ENCODE measurements at regions not wholly inside any gene's neighbourhood (a gene's known extent, or its start where the extent isn't known, plus 50 kb on each side); places are given as distances from the start of the nearest gene placed in this dataset.
"Not testable (repeated sequence)": the region's sequence is repeated elsewhere in the genome, so short reads cannot be mapped to it uniquely, and the experiment has no call there.

DNA sequence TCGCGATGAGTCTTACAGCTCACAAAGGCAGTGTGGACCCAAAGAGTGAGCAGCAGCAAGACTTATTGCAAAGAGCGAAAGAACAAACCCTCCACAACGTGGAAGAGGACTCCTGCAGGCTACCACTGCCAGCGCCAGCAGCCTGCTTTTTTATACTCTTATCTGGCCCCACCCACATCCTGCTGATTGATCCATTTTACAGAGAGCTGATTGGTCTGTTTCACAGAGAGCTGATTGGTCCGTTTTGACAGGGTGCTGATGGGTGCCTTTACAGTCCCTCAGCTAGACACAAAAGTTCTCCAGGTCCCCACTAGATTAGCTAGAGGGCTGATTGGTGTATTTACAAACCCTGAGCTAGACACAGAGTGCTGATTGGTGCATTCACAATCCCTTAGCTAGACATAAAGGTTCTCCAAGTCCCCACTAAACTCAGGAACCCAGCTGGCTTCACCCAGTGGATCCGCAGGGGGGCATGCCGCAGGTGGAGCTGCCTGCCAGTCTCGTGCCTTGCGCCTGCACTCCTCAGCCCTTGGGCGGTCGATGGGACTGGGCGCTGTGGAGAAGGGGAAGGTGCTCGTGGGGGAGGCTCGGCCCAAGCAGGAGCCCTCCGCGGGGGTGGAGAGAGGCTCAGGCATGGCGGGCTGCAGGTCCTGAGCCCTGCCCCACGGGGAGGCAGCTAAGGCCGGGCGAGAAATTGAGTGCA, 75.7 kb downstream of the QDPR start:
- DNase-seq (ENCODE audit: low spot score) = not testable (repeated sequence)

GRCh38 chr4:17433827-17434226, 78.1 kb downstream of the QDPR start:
- no peak for DNase-seq (ENCODE audit: low spot score)

DNA sequence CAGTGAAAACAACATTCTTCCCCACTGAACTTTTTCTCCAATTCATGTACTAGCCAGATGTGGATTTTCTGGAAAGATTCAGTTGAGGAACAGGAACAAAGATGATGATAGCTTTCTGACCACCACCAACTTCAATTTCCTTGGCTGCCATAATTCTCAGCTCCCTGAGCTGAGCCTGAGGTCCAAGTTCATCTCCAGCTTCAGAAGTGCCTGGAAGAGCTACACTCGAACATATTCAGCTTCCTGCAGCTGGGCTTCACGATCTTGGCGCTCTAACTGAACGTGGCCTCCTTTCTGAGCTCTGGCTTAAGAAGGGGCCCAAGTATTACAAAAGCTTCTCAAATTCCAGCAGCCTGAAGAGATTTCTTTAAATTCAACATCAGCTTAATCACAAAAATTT, 83.9 kb downstream of the QDPR start:
- no peak for DNase-seq (ENCODE audit: low spot score)

- DNase-seq (ENCODE audit: low spot score) = no peak
Observed at GRCh38 chr4:17426222-17426621, 85.7 kb downstream of the QDPR start.

GRCh38 chr4:17418010-17418409, 93.9 kb downstream of the QDPR start:
- no peak for DNase-seq (ENCODE audit: low spot score)

- DNase-seq (ENCODE audit: low spot score) = no peak
Observed at GRCh38 chr4:17414392-17414791, 97.5 kb downstream of the QDPR start.

GRCh38 chr4:17400686-17401085, 111.2 kb downstream of the QDPR start:
- DNase-seq (ENCODE audit: low spot score) = no peak

- DNase-seq (ENCODE audit: low spot score) = no peak
Observed at GRCh38 chr4:17398805-17399204, 113.1 kb downstream of the QDPR start.

DNA sequence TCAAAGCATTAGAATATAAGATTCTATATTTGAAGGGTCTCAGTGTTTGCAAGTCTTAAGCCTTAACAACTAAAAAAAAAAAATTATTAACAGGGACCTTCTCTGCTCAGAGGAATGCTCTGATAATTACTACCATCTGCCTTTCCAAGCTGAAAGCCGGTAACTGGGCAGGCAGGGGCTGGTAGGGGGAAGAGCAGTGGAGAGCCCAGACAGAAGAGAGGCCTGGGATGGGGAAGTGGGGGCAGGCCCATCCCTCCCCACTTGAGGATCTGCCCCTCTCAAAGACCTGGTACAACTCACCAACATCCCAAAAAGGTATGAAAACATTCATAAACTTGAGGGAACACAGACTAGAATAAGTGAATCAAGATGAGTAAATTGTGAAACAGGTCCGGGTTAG, 113.9 kb downstream of the QDPR start:
- no peak for DNase-seq (ENCODE audit: low spot score)

DNA sequence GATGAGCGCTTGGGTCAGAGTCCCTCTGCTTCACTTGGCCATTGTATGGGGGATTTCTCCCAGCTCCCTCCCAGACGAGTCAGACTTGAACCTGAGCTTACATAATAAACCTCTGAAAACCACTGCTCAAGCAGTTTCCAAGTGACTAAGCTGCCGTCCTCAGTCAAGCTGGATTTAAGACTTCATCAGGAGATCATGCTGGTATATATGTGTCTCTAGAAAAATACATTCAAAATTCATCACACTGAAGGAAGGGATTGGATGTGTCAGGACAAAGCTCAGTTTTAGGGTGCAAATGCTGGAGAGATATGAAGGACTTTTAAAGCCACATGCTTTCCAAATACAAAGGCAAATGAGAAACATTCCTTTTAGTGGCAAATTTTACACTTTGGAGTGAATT, 114.3 kb downstream of the QDPR start:
- no peak for DNase-seq (ENCODE audit: low spot score)

- DNase-seq (ENCODE audit: low spot score) = peak; percentile 78
Observed at GRCh38 chr4:17385403-17385802, 126.5 kb downstream of the QDPR start.

- no peak for DNase-seq (ENCODE audit: low spot score)
Observed at GRCh38 chr4:17380347-17380746, 131.5 kb downstream of the QDPR start.

GRCh38 chr4:17376205-17376604, 135.7 kb downstream of the QDPR start:
- DNase-seq (ENCODE audit: low spot score) = no peak

- no peak for DNase-seq (ENCODE audit: low spot score)
Observed at GRCh38 chr4:17373666-17374065, 138.2 kb downstream of the QDPR start.

DNA sequence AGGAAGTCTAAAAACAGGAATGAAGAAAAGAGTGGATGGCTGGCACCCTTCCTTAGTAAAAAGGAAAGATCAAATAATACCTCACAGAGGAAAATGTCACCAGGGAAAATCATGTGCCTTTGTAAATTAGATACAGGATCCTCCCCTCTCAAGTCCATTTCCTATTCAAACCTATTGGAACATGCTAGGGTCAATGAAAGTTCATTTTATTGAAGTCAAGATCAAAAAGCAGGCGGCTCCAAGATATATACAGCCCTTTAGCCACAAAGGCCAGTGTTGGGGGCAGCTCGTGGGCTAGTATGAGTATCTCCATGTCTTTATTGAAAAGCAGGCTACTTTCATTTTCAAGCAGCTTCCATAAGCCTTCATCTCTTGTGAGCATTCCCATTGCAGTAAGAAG, 141.1 kb downstream of the QDPR start:
- DNase-seq (ENCODE audit: low spot score) = no peak

DNA sequence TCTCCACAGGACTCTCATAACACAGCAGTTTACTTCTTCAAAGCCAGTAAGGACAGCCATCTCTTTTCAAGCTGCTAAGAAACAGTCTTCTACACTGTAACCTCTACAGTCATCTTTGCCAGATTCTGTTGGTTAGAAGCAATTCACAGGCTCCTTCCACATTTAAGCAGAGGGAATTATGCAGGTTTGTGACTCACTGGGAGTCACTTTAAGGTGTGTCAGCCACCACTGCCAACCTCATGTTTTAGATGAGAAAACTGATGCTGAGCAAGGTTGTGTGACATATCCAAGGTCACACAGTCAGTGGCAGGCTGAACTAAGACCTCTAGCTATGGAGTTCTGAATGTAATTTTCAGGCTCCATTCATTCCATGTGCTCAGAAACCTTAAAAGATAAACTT, 143.5 kb downstream of the QDPR start:
- DNase-seq (ENCODE audit: low spot score) = no peak

DNA sequence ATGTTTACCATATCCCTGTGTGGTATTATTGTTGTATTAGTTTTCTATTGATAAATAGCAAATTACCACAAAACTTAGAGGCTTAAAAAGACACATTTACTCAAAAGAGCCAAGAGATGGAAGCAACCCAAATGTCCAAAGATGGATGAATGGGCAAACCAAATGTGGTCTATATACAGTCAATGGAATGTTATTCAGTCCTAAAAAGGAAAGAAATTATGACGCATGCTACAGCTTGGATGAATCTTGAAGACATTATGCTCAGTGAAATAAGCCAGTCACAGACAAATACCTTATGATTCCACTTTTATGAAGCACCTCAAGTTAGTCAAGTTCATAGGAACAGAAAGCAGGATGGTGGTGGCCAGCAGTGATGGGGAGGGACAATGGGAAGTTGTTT, 144.7 kb downstream of the QDPR start:
- DNase-seq (ENCODE audit: low spot score) = no peak

- DNase-seq (ENCODE audit: low spot score) = no peak
Observed at GRCh38 chr4:17366496-17366895, 145.4 kb downstream of the QDPR start.

DNA sequence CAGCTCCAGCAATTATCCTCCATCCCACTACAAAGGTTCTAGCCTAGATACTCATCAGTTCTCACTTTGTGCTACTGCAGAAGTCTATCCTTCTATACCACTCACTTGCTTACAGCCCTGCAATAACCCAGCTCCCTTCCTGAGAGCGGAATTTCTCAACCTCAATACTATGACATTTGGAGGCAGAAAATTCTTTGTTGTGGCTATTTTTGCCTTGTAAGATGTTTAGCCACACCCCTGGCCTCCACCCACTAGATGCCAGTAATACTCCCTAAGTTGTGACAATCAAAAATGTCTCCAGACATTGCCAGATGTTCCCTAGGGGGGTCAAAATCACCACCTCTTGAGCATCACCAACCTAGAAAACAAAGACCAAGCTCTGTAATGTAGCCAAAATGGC, 149.5 kb downstream of the QDPR start:
- DNase-seq (ENCODE audit: low spot score) = no peak

GRCh38 chr4:17358241-17358640, 153.6 kb downstream of the QDPR start:
- DNase-seq (ENCODE audit: low spot score) = no peak

- no peak for DNase-seq (ENCODE audit: low spot score)
Observed at GRCh38 chr4:17356926-17357325, 155.0 kb downstream of the QDPR start.

DNA sequence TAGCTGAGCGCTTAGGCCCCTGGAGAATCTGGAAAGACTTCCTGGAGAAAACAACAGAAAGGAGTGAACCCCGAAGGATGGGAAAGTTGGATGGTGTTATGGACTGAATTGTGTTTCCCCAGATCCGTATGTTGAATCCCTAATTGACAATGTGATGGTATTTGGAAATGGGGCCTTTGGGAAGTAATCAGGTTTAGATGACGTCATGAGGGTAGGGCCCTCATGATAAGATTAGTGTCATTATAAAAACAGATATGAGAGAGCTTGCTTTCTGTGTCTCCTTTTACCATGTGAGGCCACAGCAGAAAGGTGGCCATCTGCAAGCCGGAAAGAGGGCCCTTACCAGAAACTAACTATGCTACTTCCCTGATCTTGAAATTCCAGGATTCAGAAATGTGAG, 159.5 kb downstream of the QDPR start:
- DNase-seq (ENCODE audit: low spot score) = no peak

GRCh38 chr4:17347445-17347844, 164.4 kb downstream of the QDPR start:
- DNase-seq (ENCODE audit: low spot score) = peak; percentile 39

DNA sequence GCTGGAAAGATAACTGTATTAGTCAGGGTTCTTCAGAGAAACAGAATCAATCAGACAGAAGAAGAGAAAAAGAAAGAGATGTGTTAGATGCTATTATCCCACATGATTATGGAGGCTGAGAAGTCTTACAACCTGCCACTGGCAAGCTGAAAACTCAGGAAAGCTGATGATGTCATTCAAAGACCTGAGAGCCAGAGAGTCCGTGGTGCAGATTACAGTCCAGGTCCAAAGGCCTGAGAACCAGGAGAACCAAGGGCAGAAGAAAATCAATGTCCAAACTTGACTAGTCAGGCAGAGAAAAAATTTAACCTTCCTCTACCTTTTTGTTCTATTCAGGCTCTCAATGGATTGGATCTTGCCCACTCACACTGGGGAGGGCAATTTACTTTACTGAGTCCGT, 172.5 kb downstream of the QDPR start:
- DNase-seq (ENCODE audit: low spot score) = no peak
